HG03521 (cell line): ENCODE measurements at regions not wholly inside any gene's neighbourhood (a gene's known extent, or its start where the extent isn't known, plus 50 kb on each side); places are given as distances from the start of the nearest gene placed in this dataset.
"Not testable (repeated sequence)": the region's sequence is repeated elsewhere in the genome, so short reads cannot be mapped to it uniquely, and the experiment has no call there.

ENCODE experiments used
- ATAC-seq: cut with Tn5 transposase; IDR thresholded peaks from one replicate; pipeline ENCODE4 v1.9.1; 2021; ENCODE audit warnings: mild to moderate bottlenecking, moderate library complexity; ENCODE audit not compliant: unreplicated experiment

DNA sequence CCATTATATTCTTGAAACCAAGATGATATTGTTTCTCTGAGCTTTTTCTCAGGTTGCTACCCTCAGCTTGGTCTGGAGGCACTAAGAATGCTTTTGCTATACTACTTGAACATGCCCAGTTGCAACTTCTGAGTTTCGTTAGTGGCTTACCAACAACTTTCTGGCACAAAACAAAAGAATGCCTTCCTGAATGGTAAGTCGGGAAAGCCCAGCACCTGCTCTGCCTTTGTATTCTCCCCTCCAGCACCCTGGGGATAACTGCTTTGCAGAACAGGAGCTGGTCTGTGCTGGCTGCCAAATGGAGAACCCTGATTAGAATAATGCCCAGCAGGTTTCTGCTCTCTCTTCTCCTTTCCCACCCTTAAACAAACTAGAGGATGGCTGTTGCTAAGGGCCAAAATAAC, 149.3 kb downstream of the TGFB2 start:
- no peak for ATAC-seq

DNA sequence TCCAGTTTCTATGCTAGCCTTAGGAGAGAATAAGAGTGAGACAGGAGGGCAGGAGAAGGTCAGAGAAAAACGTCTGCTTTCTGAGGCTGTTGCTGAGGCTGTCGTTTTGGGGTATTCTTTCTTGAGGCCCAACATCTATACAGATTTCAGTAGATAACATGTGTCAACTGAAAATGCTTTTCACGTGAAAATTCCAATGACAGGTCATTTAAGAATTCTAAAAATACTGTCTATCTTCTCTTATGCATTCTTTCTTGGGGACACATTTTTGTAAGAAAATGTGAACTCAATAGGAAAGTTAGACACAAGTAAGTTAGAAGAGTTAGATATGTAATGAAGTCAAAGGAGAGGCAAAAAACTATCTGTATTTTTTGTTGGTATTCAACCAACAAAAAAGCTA, 150.8 kb downstream of the TGFB2 start:
- ATAC-seq = no peak

DNA sequence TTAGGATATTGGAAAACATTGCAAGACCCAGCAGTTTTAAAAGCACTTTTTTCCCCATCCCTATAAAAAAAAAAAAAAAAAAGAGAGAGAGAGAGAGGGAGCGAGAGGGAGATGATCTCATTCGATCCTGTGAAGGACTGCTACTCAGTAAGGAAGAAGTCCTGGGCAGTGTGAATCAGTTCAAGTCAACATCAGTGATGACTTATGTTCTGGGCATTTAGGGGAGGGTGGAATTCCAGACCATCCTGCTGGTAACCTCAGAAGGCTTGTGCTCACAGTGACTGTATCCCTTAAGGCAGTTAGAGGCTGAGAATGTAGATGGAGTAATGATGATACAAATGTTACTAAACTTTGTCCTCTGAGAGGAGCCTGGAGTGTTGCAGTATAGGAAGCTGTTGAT, 151.4 kb downstream of the TGFB2 start:
- ATAC-seq = no peak

DNA sequence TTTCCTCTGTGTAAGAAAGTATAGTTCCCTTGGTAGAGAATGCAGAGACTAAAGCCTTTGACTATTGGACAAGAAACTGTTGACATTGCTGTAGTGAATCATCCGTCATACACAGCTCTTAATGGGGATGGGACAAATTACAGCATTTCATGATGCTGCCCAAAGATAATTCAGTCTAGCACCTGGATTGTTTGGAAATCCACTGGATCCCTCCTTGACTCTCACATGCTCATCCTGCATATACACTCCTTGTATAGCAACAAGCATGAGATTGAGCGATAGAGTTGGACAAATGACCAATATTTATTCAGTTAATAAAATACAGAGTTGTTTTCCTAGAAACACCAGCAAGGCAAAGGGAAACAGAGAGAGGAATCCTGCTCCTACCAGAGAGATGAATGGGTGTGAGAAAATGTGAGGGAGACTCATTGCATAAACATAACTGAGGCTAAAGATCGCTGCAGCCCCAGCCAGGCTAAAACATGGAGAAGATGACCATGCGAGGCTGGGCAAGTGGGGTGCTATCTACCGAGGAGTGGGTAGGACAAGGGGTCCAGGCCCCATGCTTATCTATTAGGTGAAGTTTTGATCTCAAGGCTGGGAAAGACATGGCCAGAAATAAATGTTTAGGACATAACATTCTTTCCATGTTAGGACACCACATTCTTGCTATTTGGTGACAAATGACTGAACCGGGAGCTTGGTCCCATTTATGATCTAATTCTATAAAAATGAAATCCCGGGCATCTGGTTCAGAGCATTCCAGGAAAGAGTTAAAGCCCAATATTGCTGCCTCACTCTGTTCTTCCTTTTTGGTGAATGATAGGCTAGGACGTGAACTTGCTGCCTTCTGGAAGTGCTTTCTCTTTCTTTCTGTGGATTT, 153.2 kb downstream of the TGFB2 start:
- no peak for ATAC-seq

DNA sequence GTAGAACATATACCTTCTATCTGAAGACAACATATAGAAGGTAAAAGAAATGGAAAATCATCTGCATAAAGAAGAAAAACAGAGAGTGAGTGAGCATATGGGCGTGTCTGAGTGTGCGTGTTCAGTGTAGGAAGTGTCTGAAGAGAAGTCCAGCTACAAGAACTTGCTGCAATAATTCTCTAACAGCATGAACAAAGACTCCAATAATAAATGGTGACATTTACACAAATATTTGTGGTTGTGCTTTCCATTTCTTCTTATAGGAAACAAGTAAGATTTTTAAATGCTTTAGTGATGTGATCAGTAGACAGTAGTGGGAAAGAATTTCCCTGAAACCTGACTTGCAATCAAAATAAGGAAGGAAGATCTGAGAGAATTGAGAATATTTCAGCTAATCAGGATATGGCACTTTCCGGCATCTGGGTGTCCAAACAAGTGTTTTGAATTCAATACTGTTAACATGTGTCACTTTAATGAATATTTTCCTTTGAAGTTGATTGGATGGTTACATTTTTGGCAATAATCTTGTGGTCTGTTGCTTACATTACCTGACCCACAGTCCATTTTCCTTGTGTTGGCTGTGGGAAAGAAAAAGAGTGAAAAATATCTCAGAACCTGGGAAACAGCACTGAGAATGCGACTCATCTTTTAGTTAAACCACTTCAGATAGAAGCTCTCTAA, 154.0 kb downstream of the TGFB2 start:
- no peak for ATAC-seq

DNA sequence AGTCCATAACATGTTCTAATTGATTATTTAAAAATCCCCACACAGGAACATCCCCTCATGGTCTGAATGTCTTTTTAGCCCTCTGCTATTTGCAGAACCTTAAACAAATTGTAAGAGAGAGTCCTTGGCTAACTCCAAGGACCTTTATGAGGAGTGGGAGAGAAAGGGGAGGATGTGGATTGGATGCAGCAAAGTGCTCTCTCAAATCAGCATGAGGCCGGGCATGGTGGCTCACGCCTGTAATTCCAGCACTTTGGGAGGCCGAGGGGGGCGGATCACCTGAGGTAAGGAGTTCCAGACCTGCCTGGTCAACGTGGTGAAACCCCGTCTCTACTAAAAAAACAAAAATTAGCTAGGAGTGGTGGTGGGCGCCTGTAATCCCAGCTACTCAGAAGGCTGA, 154.8 kb downstream of the TGFB2 start:
- no peak for ATAC-seq

DNA sequence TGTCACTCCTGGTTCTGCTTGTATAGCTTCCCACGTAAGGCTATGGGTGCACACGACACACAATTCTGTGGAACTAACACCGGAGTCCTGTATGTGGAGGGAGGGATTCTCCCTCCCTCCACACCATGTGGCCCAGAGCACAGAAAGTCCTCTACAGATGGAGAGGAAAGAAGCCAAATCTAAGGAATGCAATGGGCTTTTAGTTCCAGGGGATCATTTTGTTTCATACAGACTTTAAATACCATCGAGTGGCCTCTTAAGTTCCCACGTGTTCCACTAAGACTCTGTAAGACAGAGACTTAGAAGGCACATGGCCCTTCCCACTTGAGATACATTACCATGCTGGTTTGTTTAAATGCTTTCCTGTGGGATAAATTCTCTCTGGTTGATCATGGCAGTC, 156.0 kb downstream of the TGFB2 start:
- ATAC-seq = no peak

DNA sequence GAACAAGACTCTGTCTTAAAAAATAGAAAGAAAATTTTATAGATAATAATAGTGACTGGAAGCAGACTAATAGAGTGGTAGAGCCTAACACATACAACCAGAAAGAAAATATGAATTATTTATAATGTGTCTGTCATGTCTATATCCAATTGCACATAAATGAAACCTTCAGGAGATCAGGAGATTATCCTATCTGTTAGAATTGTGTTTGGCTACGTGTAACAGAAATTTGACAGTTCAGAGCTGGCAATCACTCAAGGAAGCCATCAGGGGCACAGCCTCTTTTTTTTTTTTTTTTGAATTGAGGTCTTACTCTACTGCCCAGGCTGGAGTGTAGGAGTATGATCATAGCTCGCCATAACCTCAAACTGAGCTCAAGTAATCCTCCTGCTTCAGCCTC, 157.2 kb downstream of the TGFB2 start:
- no peak for ATAC-seq

DNA sequence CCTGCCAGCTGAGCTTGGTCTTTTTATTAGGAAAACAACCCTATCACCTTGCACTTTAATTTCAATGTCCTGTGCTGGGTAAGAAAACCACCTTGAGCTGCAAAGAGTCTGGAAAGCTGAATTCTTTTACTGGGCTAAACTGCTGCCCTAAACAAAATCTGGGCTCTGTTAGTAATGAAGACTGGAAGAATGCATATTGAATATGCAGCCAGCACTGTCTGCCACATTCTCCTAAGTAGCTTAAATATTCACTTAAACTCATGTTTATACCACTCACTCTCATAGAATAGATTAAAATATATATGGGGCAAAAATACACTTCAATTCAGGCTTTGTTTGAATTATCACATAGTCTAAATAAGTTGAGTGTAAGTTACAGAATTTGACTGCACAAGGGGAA, 158.0 kb downstream of the TGFB2 start:
- no peak for ATAC-seq

DNA sequence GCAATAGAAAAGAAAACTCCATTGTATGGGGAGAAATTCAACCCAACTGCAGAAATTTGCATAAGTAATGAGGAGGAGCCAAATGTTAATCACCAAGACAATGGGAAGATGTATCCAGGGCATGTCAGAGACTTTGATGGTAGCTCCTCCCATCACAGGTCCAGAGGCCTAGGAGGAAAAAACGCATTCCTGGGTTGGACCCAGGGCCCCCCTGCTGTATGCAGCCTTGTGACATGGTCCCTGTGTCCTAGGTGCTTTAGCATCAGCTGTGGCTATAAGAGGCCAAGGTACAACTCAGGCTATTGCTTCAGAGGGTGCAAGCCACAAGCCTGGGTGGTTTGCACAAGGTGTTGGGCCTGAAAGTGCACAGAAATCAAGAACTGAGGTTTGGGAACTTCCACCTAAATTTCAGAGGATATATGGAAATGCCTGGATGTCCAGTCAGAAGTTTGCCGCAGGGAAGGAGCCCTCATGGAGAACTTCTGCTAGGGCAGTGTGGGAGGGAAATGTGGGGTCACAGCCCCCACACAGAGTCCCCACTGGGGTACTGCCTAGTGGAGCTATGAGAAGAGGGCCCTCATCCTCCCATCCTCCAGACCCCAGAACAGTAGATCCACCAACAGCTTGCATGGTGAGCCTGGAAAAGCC, 162.3 kb downstream of the TGFB2 start:
- no peak for ATAC-seq

DNA sequence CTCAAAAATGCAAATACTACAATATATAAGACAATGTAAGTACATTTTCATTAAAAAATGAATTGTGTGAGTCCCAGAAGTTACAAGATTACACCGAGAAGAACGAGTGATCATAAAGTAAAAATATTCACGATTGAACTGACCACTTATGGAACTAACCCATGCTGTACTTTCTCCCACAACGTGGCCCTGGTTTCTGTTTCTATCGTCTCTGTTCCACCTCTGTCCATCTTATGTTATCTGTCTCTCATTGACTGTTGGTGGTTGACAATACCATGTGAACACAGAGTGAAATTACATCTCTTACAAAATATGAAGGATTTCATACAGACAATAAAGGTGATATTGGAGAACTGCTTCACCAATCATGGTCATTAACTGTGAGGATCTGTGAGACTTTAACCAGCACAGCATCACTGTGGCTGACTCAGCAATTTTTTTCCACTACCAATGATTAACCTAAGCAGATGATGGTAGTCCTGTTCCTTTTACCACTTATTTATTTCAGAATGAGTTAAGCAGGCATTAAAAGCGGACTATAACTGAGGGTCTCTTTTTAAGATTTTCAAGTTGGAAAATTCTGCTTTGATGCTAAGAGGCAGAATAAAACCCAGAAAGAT, 165.1 kb downstream of the TGFB2 start:
- no peak for ATAC-seq

DNA sequence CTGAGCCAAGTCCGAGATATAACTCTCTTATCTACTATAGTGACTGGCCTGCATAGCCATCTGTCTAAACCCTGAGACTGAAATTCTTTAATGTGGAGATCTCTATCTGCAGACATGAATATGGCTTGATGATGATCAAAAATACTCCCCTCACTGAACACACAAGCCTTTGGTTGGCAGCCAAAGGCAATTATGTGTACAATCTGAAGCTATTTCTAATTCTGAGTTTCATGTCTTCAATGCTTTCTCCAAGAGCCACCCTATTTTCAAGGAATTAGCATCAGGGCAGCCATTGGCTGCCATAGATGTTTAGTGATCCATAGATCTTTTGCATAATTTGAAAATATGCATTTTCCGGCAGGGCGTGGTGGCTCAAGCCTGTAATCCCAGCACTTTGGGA, 168.2 kb downstream of the TGFB2 start:
- ATAC-seq = no peak

DNA sequence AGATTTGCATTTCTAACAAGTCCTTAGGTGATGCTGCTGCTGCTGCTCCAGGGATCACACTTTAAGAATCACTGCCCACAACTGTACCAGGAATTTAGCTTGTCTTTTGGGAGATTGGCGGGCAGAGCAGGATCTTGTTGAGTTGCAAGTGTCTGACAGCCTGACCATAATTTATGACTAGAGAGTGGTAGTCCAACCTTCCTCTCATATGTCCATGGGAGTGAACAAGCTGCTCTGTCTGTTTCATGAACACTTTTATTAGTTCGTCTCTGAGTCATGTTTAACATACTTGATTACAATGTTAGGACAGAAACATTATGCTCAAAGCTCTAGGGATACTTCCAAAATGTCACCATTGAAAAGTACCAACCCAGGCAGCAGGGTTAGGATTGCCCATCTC, 169.6 kb downstream of the TGFB2 start:
- no peak for ATAC-seq

DNA sequence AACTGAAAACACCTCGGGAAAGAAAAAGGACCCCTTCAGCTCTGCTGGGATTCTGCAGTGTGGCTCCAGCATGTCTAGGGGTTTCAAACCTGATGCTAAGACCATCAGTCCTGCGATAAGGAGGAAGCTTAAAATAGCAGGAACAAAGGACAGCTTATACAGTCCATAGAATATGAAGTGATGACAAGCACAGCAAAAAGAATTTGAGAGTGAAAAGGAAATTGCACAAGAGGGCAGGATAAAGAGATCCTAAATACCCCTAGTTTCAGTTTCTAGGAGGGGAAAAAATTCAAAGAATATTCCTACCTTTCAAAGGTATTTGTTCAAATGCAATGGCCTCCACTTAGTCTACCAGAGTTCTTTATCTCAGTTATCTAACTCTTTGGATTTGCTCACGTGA, 171.4 kb downstream of the TGFB2 start:
- ATAC-seq = no peak

DNA sequence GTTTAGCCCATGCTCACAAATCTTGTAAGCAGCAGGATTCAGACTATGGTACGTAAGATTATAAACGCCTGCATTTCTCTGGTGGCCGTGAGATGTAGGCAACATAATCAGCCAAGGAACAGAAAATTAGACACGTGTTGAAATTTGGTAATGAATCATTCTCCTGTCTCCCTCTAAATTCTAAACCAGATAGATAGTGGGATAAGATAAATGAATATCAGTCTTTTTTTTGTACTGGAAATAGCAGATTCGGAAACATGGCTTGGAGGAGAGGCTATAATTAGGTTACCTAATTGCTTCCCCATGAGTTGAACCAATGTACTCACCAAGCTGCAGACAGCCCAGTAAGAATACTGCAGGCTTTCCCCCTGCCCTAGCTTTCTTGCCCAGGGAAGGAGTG, 172.3 kb downstream of the TGFB2 start:
- ATAC-seq = no peak

DNA sequence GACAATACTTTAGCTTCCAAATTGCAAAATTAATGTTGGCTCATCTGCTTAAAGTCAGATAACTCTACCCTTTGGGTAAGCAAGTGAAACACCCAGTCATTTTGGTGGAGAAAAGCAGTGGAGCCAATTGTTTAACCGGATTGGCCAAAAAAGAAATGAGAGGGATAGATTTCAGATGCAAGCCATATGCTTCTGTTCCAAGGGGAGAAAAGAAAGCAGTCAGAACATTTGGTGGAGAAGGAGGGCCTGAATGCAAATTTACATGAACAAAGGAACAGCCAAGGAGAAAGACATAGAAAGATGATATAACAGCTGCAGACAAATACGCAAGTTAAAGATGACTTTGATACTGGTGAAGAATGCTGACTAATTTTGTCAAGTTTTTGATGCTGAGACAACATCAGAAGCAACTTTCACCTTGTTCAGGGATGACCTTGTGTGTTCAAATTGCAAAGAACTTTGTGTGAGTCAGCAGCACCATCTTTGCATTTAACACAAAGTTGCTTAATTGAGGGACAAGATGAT, 173.1 kb downstream of the TGFB2 start:
- ATAC-seq = no peak

DNA sequence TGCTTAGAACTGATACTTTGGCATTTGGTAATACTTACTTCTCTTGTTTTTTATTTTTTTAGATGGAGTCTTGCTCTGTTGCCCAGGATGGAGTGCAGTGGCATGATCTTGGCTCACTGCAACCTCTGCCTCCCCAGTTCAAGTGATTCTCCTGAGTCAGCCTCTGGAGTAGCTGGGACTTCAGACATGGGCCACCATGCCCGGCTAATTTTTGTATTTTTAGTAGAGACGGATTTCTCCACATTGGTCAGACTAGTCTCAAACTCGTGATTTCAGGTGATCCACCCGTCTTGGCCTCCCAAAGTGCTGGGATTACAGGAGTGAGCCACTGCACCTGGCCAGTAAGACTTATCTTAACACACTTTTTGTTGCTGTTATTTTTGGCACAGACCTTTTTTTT, 175.5 kb downstream of the TGFB2 start:
- not testable (repeated sequence) for ATAC-seq

DNA sequence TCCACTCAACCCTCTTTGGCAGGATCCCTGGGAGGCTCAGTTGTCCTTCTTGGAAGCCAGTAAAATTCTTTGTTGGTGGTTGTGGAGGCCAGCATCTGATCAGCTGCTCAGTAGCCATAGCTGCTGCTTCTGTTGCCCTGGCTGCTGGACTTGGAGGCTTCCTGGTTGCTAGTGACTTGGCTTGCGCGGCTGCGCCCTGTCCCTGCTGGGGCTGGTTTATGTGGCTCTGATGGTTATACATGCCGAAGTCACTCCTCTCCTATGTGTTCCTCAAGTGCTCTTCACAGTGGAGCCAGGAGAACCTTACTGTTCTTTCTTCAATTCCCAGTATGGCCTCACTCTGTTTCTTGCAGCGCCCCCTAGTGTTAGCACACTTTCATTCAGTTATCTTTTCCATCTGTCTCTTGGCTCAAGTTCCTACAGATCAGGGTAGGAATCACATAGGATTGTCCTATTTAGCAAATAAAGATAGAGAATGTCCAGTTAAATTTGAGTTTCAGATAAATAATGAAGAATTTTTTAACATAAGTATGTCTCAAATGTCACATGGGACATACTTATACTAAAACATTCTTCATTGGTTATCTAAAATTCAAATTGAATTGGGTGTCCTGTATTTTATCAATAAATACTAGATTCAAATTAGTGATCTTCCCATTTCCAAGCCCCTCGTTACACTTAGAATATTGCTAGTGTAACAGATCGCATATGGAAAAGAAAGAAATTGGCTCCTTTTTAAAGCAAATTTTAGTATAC, 176.5 kb downstream of the TGFB2 start:
- ATAC-seq = peak; percentile 57

DNA sequence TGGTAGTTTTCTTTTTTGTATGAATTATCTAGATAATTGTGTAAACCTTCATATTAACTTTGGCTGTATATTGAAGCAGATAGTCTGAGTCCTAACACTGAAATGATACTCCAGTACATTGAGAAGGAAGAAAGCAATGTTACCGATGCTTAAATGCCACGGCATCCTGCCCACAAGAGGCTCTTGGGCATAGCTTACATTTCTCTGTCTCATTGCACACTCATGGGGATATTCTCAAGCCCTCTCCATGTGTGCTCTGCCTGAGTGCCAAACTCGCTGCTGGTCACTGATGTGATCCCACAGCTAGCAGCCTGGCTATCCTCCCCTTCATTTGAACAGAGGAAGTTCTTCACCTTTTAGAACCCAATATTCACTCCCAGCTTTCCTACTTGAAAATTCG, 179.4 kb downstream of the TGFB2 start:
- ATAC-seq = no peak

DNA sequence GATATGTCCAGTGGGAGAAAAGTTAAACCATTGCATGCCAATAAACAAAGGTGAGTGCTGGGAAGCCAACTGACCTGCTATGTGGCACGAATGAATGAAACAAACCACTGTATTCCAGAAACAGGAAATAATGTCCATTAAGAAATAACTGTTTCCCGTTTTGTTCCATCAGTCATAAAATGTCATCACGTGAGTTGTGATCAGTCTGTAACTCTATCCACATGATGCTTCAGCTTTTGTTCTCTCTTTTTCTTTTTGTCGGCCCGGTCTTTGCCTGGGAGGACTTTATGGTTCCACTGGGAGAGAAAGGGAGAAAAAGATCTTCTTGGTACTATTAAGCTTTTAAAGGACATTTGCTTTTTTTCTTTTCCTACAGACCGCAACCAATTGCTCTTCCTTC, 179.9 kb downstream of the TGFB2 start:
- no peak for ATAC-seq
